ENCODE measurements at regions not wholly inside any gene's neighbourhood (a gene's known extent, or its start where the extent isn't known, plus 50 kb on each side); places are given as distances from the start of the nearest gene placed in this dataset.

GRCh38 chr4:33091961-33092360 is 2371.8 kb downstream of the PCDH7 start:
- Histone ChIP-seq H3K27ac (ENCODE audit: low read depth, low read length, poor library complexity, severe bottlenecking) (no peak overlapping the region), H3K4me1 (ENCODE audit: insufficient read depth, low read length, poor library complexity, severe bottlenecking) (no peaks in the 10 kb centered on the region), H3K4me3 (ENCODE audit: low read depth, low read length, poor library complexity, severe bottlenecking) (no peak overlapping the region), H3K9me3 (ENCODE audit: low read depth, low read length, poor library complexity, severe bottlenecking) (no peaks in the 10 kb centered on the region), H3K36me3 (ENCODE audit: insufficient read depth, low read length, poor library complexity, severe bottlenecking) (no peaks in the 10 kb centered on the region), H3K27me3 (replicated peaks; ENCODE audit: insufficient read depth, low read depth, low read length, poor library complexity) (no peaks in the 10 kb centered on the region)
- no TSS peak for BruUV-seq (replicated peaks)
- no peak for DNase-seq (ENCODE audit: low spot score)
- TF ChIP-seq EZH2 (IDR thresholded peaks at IDR 0.05; ENCODE audit: borderline replicate concordance, low read depth, low read length, poor library complexity, severe bottlenecking), result no peak
- TF ChIP-seq CTCF (conservative IDR thresholded peaks at IDR 0.05; ENCODE audit: low read depth, low read length), result no peak
- ChIA-PET POLR2A (ENCODE audit: low non-redundant PET) (no interaction called here), CTCF (no interaction called here)
- intact Hi-C loops (cut with micrococcal nuclease; ENCODE audit: unreplicated experiment), result no loop called here

GRCh38 chr4:33104273-33104672 is 2384.1 kb downstream of the PCDH7 start:
- POLR2A ChIA-PET (ENCODE audit: low non-redundant PET), result no interaction called here
- no peak overlapping the region for H3K27ac ChIP-seq (ENCODE audit: low read depth, low read length, poor library complexity, severe bottlenecking)
- intact Hi-C loops (cut with micrococcal nuclease; ENCODE audit: unreplicated experiment), result no loop called here
- H3K9me3 ChIP-seq (ENCODE audit: low read depth, low read length, poor library complexity, severe bottlenecking), result no peaks in the 10 kb centered on the region
- no peaks in the 10 kb centered on the region for H3K36me3 ChIP-seq (ENCODE audit: insufficient read depth, low read length, poor library complexity, severe bottlenecking)
- TF ChIP-seq EZH2 (IDR thresholded peaks at IDR 0.05; ENCODE audit: borderline replicate concordance, low read depth, low read length, poor library complexity, severe bottlenecking), result no peak
- no peak for TF ChIP-seq CTCF (conservative IDR thresholded peaks at IDR 0.05; ENCODE audit: low read depth, low read length)
- CTCF ChIA-PET, result no interaction called here
- no peak overlapping the region for H3K4me3 ChIP-seq (ENCODE audit: low read depth, low read length, poor library complexity, severe bottlenecking)
- DNase-seq (ENCODE audit: low spot score), result no peak
- H3K4me1 ChIP-seq (ENCODE audit: insufficient read depth, low read length, poor library complexity, severe bottlenecking), result no peaks in the 10 kb centered on the region
- no peaks in the 10 kb centered on the region for H3K27me3 ChIP-seq (replicated peaks; ENCODE audit: insufficient read depth, low read depth, low read length, poor library complexity)
- BruUV-seq (replicated peaks), result no TSS peak

GRCh38 chr4:33107814-33108213 is 2387.6 kb downstream of the PCDH7 start:
- DNase-seq (ENCODE audit: low spot score), result no peak
- ChIA-PET CTCF (no interaction called here), POLR2A (ENCODE audit: low non-redundant PET) (no interaction called here)
- Histone ChIP-seq H3K36me3 (ENCODE audit: insufficient read depth, low read length, poor library complexity, severe bottlenecking) (no peaks in the 10 kb centered on the region), H3K9me3 (ENCODE audit: low read depth, low read length, poor library complexity, severe bottlenecking) (peaks cover 6% of the 10 kb centered on the region), H3K27me3 (replicated peaks; ENCODE audit: insufficient read depth, low read depth, low read length, poor library complexity) (no peaks in the 10 kb centered on the region), H3K4me3 (ENCODE audit: low read depth, low read length, poor library complexity, severe bottlenecking) (no peak overlapping the region), H3K4me1 (ENCODE audit: insufficient read depth, low read length, poor library complexity, severe bottlenecking) (no peaks in the 10 kb centered on the region), H3K27ac (ENCODE audit: low read depth, low read length, poor library complexity, severe bottlenecking) (no peak overlapping the region)
- TF ChIP-seq EZH2 (IDR thresholded peaks at IDR 0.05; ENCODE audit: borderline replicate concordance, low read depth, low read length, poor library complexity, severe bottlenecking), result no peak
- TF ChIP-seq CTCF (conservative IDR thresholded peaks at IDR 0.05; ENCODE audit: low read depth, low read length), result no peak
- intact Hi-C loops (cut with micrococcal nuclease; ENCODE audit: unreplicated experiment), result no loop called here
- BruUV-seq (replicated peaks), result no TSS peak
